ENCODE measurements at regions not wholly inside any gene's neighbourhood (a gene's known extent, or its start where the extent isn't known, plus 50 kb on each side); places are given as distances from the start of the nearest gene placed in this dataset.

GRCh38 chr16:20137194-20137593, 63.5 kb upstream of the GPR139 start:
- TF ChIP-seq CTCF (conservative IDR thresholded peaks at IDR 0.05; ENCODE audit: low read depth in 2 of 2), result no peak
- TF ChIP-seq POLR2AphosphoS5 (IDR thresholded peaks at IDR 0.05; ENCODE audit: low read depth), result no peak
- TF ChIP-seq, protein P1, sequence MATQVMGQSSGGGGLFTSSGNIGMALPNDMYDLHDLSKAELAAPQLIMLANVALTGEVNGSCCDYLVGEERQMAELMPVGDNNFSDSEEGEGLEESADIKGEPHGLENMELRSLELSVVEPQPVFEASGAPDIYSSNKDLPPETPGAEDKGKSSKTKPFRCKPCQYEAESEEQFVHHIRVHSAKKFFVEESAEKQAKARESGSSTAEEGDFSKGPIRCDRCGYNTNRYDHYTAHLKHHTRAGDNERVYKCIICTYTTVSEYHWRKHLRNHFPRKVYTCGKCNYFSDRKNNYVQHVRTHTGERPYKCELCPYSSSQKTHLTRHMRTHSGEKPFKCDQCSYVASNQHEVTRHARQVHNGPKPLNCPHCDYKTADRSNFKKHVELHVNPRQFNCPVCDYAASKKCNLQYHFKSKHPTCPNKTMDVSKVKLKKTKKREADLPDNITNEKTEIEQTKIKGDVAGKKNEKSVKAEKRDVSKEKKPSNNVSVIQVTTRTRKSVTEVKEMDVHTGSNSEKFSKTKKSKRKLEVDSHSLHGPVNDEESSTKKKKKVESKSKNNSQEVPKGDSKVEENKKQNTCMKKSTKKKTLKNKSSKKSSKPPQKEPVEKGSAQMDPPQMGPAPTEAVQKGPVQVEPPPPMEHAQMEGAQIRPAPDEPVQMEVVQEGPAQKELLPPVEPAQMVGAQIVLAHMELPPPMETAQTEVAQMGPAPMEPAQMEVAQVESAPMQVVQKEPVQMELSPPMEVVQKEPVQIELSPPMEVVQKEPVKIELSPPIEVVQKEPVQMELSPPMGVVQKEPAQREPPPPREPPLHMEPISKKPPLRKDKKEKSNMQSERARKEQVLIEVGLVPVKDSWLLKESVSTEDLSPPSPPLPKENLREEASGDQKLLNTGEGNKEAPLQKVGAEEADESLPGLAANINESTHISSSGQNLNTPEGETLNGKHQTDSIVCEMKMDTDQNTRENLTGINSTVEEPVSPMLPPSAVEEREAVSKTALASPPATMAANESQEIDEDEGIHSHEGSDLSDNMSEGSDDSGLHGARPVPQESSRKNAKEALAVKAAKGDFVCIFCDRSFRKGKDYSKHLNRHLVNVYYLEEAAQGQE (IDR thresholded peaks at IDR 0.05; ENCODE audit: unreplicated experiment), result no peak
- no peak for TF ChIP-seq CREB1 (CRISPR knock-in tag; IDR thresholded peaks at IDR 0.05; ENCODE audit: low read depth)
- TF ChIP-seq ETS1 (IDR thresholded peaks at IDR 0.05), result no peak
- TF ChIP-seq EZH2 (IDR thresholded peaks at IDR 0.05; ENCODE audit: low read depth, unreplicated experiment), result no peak
- no peak for TF ChIP-seq EZH2phosphoT487 (IDR thresholded peaks at IDR 0.05; ENCODE audit: unreplicated experiment)
- no peak for TF ChIP-seq JUNB (IDR thresholded peaks at IDR 0.05; ENCODE audit: unreplicated experiment)
- TF ChIP-seq ZNF331 (CRISPR knock-in tag; IDR thresholded peaks at IDR 0.05; ENCODE audit: low read depth), result no peak
- TF ChIP-seq ZNF114 (CRISPR knock-in tag; IDR thresholded peaks at IDR 0.05), result no peak
- TF ChIP-seq, protein P2, sequence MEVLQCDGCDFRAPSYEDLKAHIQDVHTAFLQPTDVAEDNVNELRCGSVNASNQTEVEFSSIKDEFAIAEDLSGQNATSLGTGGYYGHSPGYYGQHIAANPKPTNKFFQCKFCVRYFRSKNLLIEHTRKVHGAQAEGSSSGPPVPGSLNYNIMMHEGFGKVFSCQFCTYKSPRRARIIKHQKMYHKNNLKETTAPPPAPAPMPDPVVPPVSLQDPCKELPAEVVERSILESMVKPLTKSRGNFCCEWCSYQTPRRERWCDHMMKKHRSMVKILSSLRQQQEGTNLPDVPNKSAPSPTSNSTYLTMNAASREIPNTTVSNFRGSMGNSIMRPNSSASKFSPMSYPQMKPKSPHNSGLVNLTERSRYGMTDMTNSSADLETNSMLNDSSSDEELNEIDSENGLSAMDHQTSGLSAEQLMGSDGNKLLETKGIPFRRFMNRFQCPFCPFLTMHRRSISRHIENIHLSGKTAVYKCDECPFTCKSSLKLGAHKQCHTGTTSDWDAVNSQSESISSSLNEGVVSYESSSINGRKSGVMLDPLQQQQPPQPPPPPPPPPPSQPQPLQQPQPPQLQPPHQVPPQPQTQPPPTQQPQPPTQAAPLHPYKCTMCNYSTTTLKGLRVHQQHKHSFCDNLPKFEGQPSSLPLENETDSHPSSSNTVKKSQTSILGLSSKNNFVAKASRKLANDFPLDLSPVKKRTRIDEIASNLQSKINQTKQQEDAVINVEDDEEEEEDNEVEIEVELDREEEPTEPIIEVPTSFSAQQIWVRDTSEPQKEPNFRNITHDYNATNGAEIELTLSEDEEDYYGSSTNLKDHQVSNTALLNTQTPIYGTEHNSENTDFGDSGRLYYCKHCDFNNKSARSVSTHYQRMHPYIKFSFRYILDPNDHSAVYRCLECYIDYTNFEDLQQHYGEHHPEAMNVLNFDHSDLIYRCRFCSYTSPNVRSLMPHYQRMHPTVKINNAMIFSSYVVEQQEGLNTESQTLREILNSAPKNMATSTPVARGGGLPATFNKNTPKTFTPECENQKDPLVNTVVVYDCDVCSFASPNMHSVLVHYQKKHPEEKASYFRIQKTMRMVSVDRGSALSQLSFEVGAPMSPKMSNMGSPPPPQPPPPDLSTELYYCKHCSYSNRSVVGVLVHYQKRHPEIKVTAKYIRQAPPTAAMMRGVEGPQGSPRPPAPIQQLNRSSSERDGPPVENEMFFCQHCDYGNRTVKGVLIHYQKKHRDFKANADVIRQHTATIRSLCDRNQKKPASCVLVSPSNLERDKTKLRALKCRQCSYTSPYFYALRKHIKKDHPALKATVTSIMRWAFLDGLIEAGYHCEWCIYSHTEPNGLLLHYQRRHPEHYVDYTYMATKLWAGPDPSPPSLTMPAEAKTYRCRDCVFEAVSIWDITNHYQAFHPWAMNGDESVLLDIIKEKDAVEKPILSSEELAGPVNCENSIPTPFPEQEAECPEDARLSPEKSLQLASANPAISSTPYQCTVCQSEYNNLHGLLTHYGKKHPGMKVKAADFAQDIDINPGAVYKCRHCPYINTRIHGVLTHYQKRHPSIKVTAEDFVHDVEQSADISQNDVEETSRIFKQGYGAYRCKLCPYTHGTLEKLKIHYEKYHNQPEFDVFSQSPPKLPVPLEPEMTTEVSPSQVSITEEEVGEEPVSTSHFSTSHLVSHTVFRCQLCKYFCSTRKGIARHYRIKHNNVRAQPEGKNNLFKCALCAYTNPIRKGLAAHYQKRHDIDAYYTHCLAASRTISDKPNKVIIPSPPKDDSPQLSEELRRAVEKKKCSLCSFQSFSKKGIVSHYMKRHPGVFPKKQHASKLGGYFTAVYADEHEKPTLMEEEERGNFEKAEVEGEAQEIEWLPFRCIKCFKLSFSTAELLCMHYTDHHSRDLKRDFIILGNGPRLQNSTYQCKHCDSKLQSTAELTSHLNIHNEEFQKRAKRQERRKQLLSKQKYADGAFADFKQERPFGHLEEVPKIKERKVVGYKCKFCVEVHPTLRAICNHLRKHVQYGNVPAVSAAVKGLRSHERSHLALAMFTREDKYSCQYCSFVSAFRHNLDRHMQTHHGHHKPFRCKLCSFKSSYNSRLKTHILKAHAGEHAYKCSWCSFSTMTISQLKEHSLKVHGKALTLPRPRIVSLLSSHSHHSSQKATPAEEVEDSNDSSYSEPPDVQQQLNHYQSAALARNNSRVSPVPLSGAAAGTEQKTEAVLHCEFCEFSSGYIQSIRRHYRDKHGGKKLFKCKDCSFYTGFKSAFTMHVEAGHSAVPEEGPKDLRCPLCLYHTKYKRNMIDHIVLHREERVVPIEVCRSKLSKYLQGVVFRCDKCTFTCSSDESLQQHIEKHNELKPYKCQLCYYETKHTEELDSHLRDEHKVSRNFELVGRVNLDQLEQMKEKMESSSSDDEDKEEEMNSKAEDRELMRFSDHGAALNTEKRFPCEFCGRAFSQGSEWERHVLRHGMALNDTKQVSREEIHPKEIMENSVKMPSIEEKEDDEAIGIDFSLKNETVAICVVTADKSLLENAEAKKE (CRISPR knock-in tag; IDR thresholded peaks at IDR 0.05), result no peak

Measured in GM23338 (cell line).